ENCODE measurements at regions not wholly inside any gene's neighbourhood (a gene's known extent, or its start where the extent isn't known, plus 50 kb on each side); places are given as distances from the start of the nearest gene placed in this dataset.

DNA sequence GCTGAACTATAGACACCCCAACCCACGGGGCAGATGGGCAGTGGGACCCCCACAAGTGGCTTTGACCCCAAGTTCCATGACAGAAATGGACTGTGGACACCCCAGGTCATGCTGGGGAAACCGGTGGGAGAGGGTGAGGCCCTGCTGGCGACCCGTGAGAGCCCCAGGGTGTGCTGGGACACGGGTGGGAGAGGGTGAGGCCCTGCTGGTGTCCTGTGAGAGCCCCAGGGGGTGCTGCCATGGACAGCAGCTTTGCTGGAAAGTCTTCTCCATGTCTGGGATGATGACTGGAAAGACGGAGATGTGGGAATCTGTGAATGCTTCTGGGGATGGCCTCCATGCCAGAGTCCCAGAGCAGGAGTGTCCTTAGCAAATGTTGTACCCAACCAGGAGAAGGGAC is 148.4 kb downstream of the URI1 start:
- Histone ChIP-seq H2BK15ac (ENCODE audit: low read length) (no peak overlapping the region), H3K27me3 (replicated peaks in 1 of 4; ENCODE audit: control insufficient read depth in 3 of 4, extremely low read depth in 1 of 4, insufficient read depth in 3 of 4, low read length in 3 of 4) (no peaks in the 10 kb centered on the region), H3K79me2 (ENCODE audit: control insufficient read depth in 1 of 2, insufficient read depth in 2 of 2, low read length in 2 of 2) (no peaks in the 10 kb centered on the region), H2AFZ (ENCODE audit: low read length) (no peak overlapping the region), H3K23ac (ENCODE audit: insufficient read length) (no peak overlapping the region), H3K27ac (ENCODE audit: low read depth, low read length) (no peak overlapping the region), H2BK20ac (ENCODE audit: low read length) (no peak overlapping the region), H4K8ac (ENCODE audit: extremely low read depth, insufficient read depth, low read length) (no peak overlapping the region), H4K5ac (ENCODE audit: insufficient read length, low read depth, low read length) (no peak overlapping the region), H2BK120ac (replicated peaks; ENCODE audit: low read depth, low read length) (no peak overlapping the region), H4K20me1 (replicated peaks in 1 of 2; ENCODE audit: control insufficient read depth in 1 of 2, insufficient read depth in 2 of 2, low read length in 2 of 2) (no peaks in the 10 kb centered on the region), H3K4ac (replicated peaks; ENCODE audit: insufficient read length, low read depth, low read length) (no peak overlapping the region), H3K79me1 (ENCODE audit: low read depth, low read length) (no peaks in the 10 kb centered on the region), H2BK12ac (ENCODE audit: low read depth, low read length) (no peak overlapping the region), H3K23me2 (ENCODE audit: low read depth, low read length) (no peaks in the 10 kb centered on the region), H3K14ac (ENCODE audit: insufficient read length) (no peak overlapping the region), H3K36me3 (ENCODE audit: control insufficient read depth in 2 of 4, insufficient read depth in 4 of 4, low read length in 3 of 4) (no peaks in the 10 kb centered on the region), H3K18ac (ENCODE audit: extremely low read depth, low read length) (no peak overlapping the region), H3K4me3 (ENCODE audit: extremely low read depth in 1 of 4, insufficient read depth in 2 of 4, low read depth in 3 of 4, low read length in 4 of 4) (no peak overlapping the region), H2BK5ac (ENCODE audit: low read depth, low read length) (no peak overlapping the region), H3K9ac (replicated peaks in 1 of 4; ENCODE audit: extremely low read depth in 1 of 4, low read depth in 3 of 4, low read length in 3 of 4) (no peak overlapping the region), H2AK5ac (ENCODE audit: low read depth, low read length) (no peak overlapping the region), H3K4me1 (replicated peaks in 1 of 4; ENCODE audit: control insufficient read depth in 3 of 4, insufficient read depth in 4 of 4, low read length in 3 of 4) (peaks cover 0 to 5% (median under 1%) of the 10 kb centered on the region in 4 experiments; a peak in 2 of 7 replicates), H4K91ac (replicated peaks; ENCODE audit: insufficient read length, low read length) (no peak overlapping the region), H3K9me3 (ENCODE audit: insufficient read depth in 2 of 2, low read depth in 1 of 2, low read length in 1 of 2) (no peaks in the 10 kb centered on the region), H3K4me2 (ENCODE audit: insufficient read depth in 1 of 2, low read depth in 2 of 2, low read length in 2 of 2) (no peak overlapping the region), H3K56ac (replicated peaks; ENCODE audit: insufficient read length, low read depth, low read length) (no peak overlapping the region)
- TF ChIP-seq BACH1 (IDR thresholded peaks at IDR 0.05; ENCODE audit: low read length) (no peak), RXRA (IDR thresholded peaks at IDR 0.05; ENCODE audit: insufficient read depth, low read depth, low read length) (no peak)
- ChIA-PET POLR2A (ENCODE audit: partially characterized antibody) (no interaction called here), CTCF (ENCODE audit: partially characterized antibody) (interaction anchor here (1.3 kb wide), 1 partner anchor 14 kb away, joined by 4 read pairs; no protein-coding TSS in a partner anchor)
- DNase-seq (ENCODE audit: low read depth in 1 of 2, low spot score in 2 of 2) (no peak), FAIRE-seq (no peak)
- WGBS, 2 experiments (ENCODE audit: extremely low coverage in 1 of 2, insufficient coverage in 1 of 2, insufficient read length in 1 of 2, insufficient replicate concordance in 2 of 2, low coverage in 1 of 2, low lambda C conversion rate in 2 of 2, missing lambda C conversion rate in 1 of 2) = 93% methylated on average over 6 of the region's 6 CpGs; no CpG with 5 or more reads in 1 of the 2 experiments

Data from H1 (cell line).